IMR-90 (cell line): ENCODE measurements at regions not wholly inside any gene's neighbourhood (a gene's known extent, or its start where the extent isn't known, plus 50 kb on each side); places are given as distances from the start of the nearest gene placed in this dataset.

Experiments
- ATAC-seq: fragments of 200-7000 bp; cut with Tn5 transposase; 2 replicates; pipeline ENCODE4 v1.9.1; 2020; ENCODE audit warnings: low read depth, mild to moderate bottlenecking, moderate library complexity
- BruUV-seq: library from RNA; stranded (reverse); fragments of 400-500 nt; replicated peaks from 2 replicates; lab custom pipeline; 2021; lab: Mats Ljungman, UMichigan
- CTCF ChIA-PET: fragments of 300-600 bp; formaldehyde crosslinking; extraction: SDS; loops from one replicate; lab custom pipeline; 2021; ENCODE audit warnings: antibody characterized with exemption; lab: Yijun Ruan, JAX
- POLR2A ChIA-PET: fragments of 300-600 bp; sonication (Branson Sonifier 250); formaldehyde crosslinking; loops from one replicate; lab custom pipeline; 2022; ENCODE audit warnings: antibody characterized with exemption; ENCODE audit not compliant: unreplicated experiment; lab: Charles Lee
- DNase-seq: peaks from one replicate; pipeline ENCODE4 v3.0.0; 2013
- H2AFZ ChIP-seq: replicated peaks from 2 replicates; pipeline ENCODE3; 2013; ENCODE audit warnings: low read length, mild to moderate bottlenecking; ENCODE audit not compliant: poor library complexity
- H2AK5ac ChIP-seq: 2 replicates; pipeline ENCODE4 v1.6.1; 2013; ENCODE audit warnings: low read depth, low read length, inconsistent platforms
- H2AK9ac ChIP-seq: replicated peaks from 2 replicates; pipeline ENCODE3; 2013; ENCODE audit warnings: mild to moderate bottlenecking, low read depth, low read length, moderate library complexity; ENCODE audit not compliant: poor library complexity
- H2BK120ac ChIP-seq: 2 replicates; pipeline ENCODE4 v1.6.1; 2013; ENCODE audit warnings: low read depth, low read length, inconsistent platforms
- H2BK15ac ChIP-seq: 3 replicates; pipeline ENCODE4 v1.6.1; 2013; ENCODE audit warnings: low read depth, low read length, inconsistent platforms
- H2BK20ac ChIP-seq: 2 replicates; pipeline ENCODE4 v1.6.1; 2013; ENCODE audit warnings: low read depth, mild to moderate bottlenecking, inconsistent platforms, low read length, moderate library complexity
- H2BK5ac ChIP-seq: 2 replicates; pipeline ENCODE4 v1.6.1; 2013; ENCODE audit warnings: mild to moderate bottlenecking, low read depth, low read length, inconsistent platforms; ENCODE audit not compliant: poor library complexity, severe bottlenecking
- H3K14ac ChIP-seq: replicated peaks from 2 replicates; pipeline ENCODE4 v1.6.1; 2013; ENCODE audit warnings: low read depth, low read length, inconsistent platforms
- H3K18ac ChIP-seq: 2 replicates; pipeline ENCODE4 v1.6.1; 2013; ENCODE audit warnings: low read depth, low read length, control low read depth
- H3K23ac ChIP-seq: 2 replicates; pipeline ENCODE4 v1.6.1; 2013; ENCODE audit warnings: low read depth, low read length, inconsistent platforms
- H3K27ac ChIP-seq: 2 replicates; pipeline ENCODE4 v1.5.1; 2013; ENCODE audit warnings: mild to moderate bottlenecking, control low read depth, low read length; ENCODE audit not compliant: insufficient read depth
- H3K27me3 ChIP-seq: 2 replicates; pipeline ENCODE4 v1.6.1; 2013; ENCODE audit warnings: low read length; ENCODE audit not compliant: control insufficient read depth, insufficient read depth
- H3K36me3 ChIP-seq: 2 replicates; pipeline ENCODE4 v1.6.1; 2013; ENCODE audit warnings: low read length, mixed read lengths; ENCODE audit not compliant: control insufficient read depth, insufficient read depth
- H3K4ac ChIP-seq: 2 replicates; pipeline ENCODE4 v1.6.1; 2013; ENCODE audit warnings: low read depth, low read length, inconsistent platforms
- H3K4me1 ChIP-seq: 2 replicates; pipeline ENCODE4 v1.6.1; 2013; ENCODE audit warnings: low read length, mixed read lengths; ENCODE audit not compliant: control insufficient read depth, insufficient read depth
- H3K4me2 ChIP-seq: 2 replicates; pipeline ENCODE4 v1.6.1; 2013; ENCODE audit warnings: low read depth, mild to moderate bottlenecking, control low read depth, low read length, moderate library complexity
- H3K4me3 ChIP-seq: 2 replicates; pipeline ENCODE4 v1.5.1; 2013; ENCODE audit warnings: low read depth, mild to moderate bottlenecking, control low read depth, low read length, moderate library complexity; ENCODE audit not compliant: insufficient read depth
- H3K56ac ChIP-seq: 2 replicates; pipeline ENCODE4 v1.6.1; 2013; ENCODE audit warnings: low read length, inconsistent platforms; ENCODE audit not compliant: insufficient read depth; ENCODE audit errors: extremely low read depth
- H3K79me1 ChIP-seq, 2 experiments: 2 replicates each; pipeline ENCODE4 v1.6.1; 2013; ENCODE audit warnings: low read length in 2 of 2, inconsistent platforms in 1 of 2, low read depth in 1 of 2
- H3K9ac ChIP-seq: 2 replicates; pipeline ENCODE4 v1.6.1; 2013; ENCODE audit warnings: low read depth, low read length, control low read depth
- H3K9me1 ChIP-seq: 2 replicates; pipeline ENCODE4 v1.6.1; 2013; ENCODE audit warnings: low read length, inconsistent platforms; ENCODE audit not compliant: insufficient read depth
- H3K9me3 ChIP-seq: 2 replicates; pipeline ENCODE4 v1.6.1; 2013; ENCODE audit warnings: low read length; ENCODE audit not compliant: control insufficient read depth, insufficient read depth
- H4K20me1 ChIP-seq: 2 replicates; pipeline ENCODE4 v1.6.1; 2013; ENCODE audit warnings: low read length, inconsistent platforms; ENCODE audit not compliant: insufficient read depth
- H4K5ac ChIP-seq: 2 replicates; pipeline ENCODE4 v1.6.1; 2013; ENCODE audit warnings: mild to moderate bottlenecking, low read depth, low read length, control low read depth
- H4K8ac ChIP-seq, 2 experiments: 2 replicates each; pipeline ENCODE4 v1.6.1; 2013; ENCODE audit warnings: low read depth in 2 of 2, low read length in 2 of 2, control low read depth in 1 of 2, inconsistent platforms in 1 of 2
- H4K91ac ChIP-seq: 2 replicates; pipeline ENCODE4 v1.6.1; 2013; ENCODE audit warnings: low read depth, low read length, inconsistent platforms; ENCODE audit not compliant: insufficient read depth
- BHLHE40 ChIP-seq: fragments of 150-350 bp; IDR thresholded peaks from 2 replicates; pipeline ENCODE4 v1.6.1; 2016; ENCODE audit warnings: mild to moderate bottlenecking, low read depth, low read length
- CEBPB ChIP-seq: IDR thresholded peaks from 2 replicates; pipeline ENCODE4 v1.6.1; 2012; ENCODE audit warnings: low read depth, low read length, improper control_type of control experiment
- CHD1 ChIP-seq: IDR thresholded peaks from 2 replicates; pipeline ENCODE4 v1.6.1; 2012; ENCODE audit warnings: low read depth, low read length, improper control_type of control experiment
- MAFK ChIP-seq: IDR thresholded peaks from 2 replicates; pipeline ENCODE4 v1.6.1; 2012; ENCODE audit warnings: low read depth, low read length, improper control_type of control experiment
- NFE2L2 ChIP-seq: fragments of 150-350 bp; IDR thresholded peaks from 2 replicates; pipeline ENCODE4 v1.6.1; 2016; ENCODE audit warnings: low read depth, mild to moderate bottlenecking, low read length
- RAD21 ChIP-seq: IDR thresholded peaks from 2 replicates; pipeline ENCODE4 v1.6.1; 2012; ENCODE audit warnings: low read length, improper control_type of control experiment
- RFX5 ChIP-seq: IDR thresholded peaks from 2 replicates; pipeline ENCODE4 v1.8.0; 2012; ENCODE audit warnings: low read depth, mild to moderate bottlenecking, low read length, moderate library complexity
- SMC3 ChIP-seq: fragments of 150-350 bp; IDR thresholded peaks from 2 replicates; pipeline ENCODE4 v1.6.1; 2016; ENCODE audit warnings: low read depth, mild to moderate bottlenecking, antibody characterized with exemption, low read length, moderate library complexity
- WGBS, 2 experiments: methylation state at CpG; one replicate each; pipeline versions ENCODE4 v1.1.5 to v1.1.7; 2013; ENCODE audit warnings: missing lambda C conversion rate in 2 of 2; ENCODE audit not compliant: insufficient read length in 1 of 2; ENCODE audit errors: extremely low coverage in 2 of 2; 5-methylcytosine and 5-hydroxymethylcytosine counted together
- dilution Hi-C: fragments of 300-500 bp; cut with HindIII; formaldehyde crosslinking; loops from one replicate; pipeline ENCODE4 v1.14.3; 2018; ENCODE audit warnings: low sequenced_read_pairs; ENCODE audit not compliant: unreplicated experiment
- in situ Hi-C: fragments of 300-500 bp; cut with MboI; formaldehyde crosslinking; loops from 3 replicates; pipeline ENCODE4 v1.14.3; 2019; ENCODE audit warnings: low sequenced_read_pairs, inconsistent platforms, mixed read lengths
- intact Hi-C: fragments of 100-400 bp; cut with micrococcal nuclease; formaldehyde crosslinking; loops from 2 replicates; pipeline ENCODE4 v1.10.0; 2022
- TF ChIP-seq, protein P1 (sequence below): fragments of 150-350 bp; IDR thresholded peaks from 2 replicates; pipeline ENCODE4 v1.6.1; 2017; ENCODE audit warnings: mild to moderate bottlenecking, antibody characterized with exemption, low read length, low read depth

DNA sequence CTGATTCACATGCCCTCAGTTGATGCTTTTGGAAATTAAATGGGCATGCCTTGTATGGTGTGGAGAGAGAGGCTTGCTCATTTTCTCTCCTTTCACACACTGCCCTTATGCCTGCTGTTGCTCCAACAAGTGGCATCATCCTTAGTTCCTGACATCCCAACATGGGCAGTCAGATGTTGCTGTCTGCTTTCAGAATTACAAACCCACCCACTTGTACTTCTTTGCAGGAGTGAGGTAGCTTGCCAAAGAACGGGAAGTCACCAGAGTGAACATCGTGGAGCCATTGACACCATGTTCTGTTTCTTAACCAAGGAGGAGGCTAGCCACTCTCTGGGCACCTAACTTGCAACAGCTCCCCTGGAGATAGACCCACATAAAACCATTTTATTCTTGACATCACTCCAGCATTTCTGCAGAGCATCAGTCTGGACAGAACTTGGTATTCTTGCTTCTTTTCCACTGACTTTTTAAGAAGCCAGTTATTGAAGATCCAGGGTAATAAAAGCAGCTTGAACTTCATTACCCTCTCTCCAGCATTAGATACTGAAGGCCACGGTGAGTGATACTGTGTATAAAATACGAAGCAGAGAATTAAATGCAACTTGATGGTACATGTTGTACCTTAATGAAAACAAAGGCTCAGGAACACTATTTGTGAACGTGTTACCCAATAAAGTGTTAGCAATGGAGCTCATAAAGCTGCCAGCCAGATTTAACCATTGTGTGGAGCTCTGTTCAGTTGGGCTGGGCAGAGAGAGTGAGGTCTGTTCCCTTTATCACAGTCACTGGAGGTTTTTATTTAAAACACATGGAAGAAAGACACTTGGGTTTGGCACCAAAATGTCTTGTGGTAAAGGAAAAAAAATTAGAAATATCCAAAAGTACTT lies 195.8 kb upstream of the HABP2 start (continued):
- no peak for TF ChIP-seq BHLHE40

DNA sequence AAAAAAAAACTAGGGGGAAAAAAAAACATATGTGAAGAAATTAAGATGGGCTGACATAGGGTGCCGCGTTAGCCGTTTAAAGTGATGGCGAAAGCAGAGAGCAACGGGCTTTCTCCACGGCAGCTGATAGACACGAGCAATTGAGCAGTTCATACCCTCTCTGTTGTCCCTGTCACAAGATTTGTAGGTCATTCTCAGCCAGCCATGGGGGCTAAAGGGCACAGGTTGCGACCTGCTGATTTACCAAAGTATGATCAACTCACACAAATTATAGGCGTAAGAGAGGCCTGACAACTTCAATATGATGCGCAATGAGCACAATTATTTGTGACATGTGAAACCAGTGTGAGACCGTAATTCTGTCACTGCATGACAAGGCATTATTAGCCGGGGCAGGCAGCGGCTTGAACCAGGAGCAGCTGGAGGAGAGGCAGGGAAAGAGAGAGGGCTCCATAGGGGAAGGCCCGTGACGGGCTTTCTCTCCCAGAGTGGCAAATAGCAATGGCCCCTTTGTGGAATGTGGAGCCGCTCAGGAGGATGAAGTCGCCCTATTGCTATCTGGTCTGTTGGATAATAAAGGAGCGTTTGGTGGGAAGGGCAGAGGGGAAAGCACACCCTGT lies 195.1 kb upstream of the HABP2 start:
- Histone ChIP-seq H3K4ac (no peak overlapping the region), H3K4me2 (no peak overlapping the region), H2BK120ac (no peak overlapping the region), H2AK5ac (no peak overlapping the region), H3K9me3 (no peaks in the 10 kb centered on the region), H4K20me1 (no peaks in the 10 kb centered on the region), H4K8ac (no peak overlapping the region), H3K4me1 (no peaks in the 10 kb centered on the region), H2BK20ac (no peak overlapping the region), H3K9ac (no peak overlapping the region), H3K4me3 (no peak overlapping the region), H3K23ac (no peak overlapping the region), H3K27me3 (peaks cover 8% of the 10 kb centered on the region), H3K9me1 (no peaks in the 10 kb centered on the region), H3K56ac (no peak overlapping the region), H3K27ac (no peak overlapping the region), H3K14ac (no peak overlapping the region), H2BK5ac (no peak overlapping the region), H2AK9ac (no peak overlapping the region), H2AFZ (no peak overlapping the region), H3K79me1 (no peaks in the 10 kb centered on the region), H3K18ac (no peak overlapping the region), H4K5ac (no peak overlapping the region), H2BK15ac (no peak overlapping the region), H3K36me3 (no peaks in the 10 kb centered on the region), H4K91ac (no peak overlapping the region)
- ChIA-PET POLR2A (no interaction called here), CTCF (interaction anchor here (0.6 kb wide), 1 partner anchor 45 kb away, joined by 3 read pairs; no protein-coding TSS in a partner anchor)
- intact Hi-C loops (no loop called here), in situ Hi-C loops (no loop called here), dilution Hi-C loops (no loop called here)
- TF ChIP-seq CHD1 = no peak
- no peak for TF ChIP-seq BHLHE40
- no peak for TF ChIP-seq SMC3
- TF ChIP-seq NFE2L2 = no peak
- no peak for TF ChIP-seq RFX5
- TF ChIP-seq RAD21 = no peak
- no peak for TF ChIP-seq MAFK
- TF ChIP-seq, protein P1, sequence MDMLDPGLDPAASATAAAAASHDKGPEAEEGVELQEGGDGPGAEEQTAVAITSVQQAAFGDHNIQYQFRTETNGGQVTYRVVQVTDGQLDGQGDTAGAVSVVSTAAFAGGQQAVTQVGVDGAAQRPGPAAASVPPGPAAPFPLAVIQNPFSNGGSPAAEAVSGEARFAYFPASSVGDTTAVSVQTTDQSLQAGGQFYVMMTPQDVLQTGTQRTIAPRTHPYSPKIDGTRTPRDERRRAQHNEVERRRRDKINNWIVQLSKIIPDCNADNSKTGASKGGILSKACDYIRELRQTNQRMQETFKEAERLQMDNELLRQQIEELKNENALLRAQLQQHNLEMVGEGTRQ = no peak
- no peak for TF ChIP-seq CEBPB
- no peak for DNase-seq
- no peak for ATAC-seq
- BruUV-seq = no TSS peak
- WGBS, 2 experiments = 78% methylated on average over 11 of the region's 18 CpGs; no CpG with 5 or more reads in 1 of the 2 experiments
